ENCODE measurements at regions not wholly inside any gene's neighbourhood (a gene's known extent, or its start where the extent isn't known, plus 50 kb on each side); places are given as distances from the start of the nearest gene placed in this dataset.
"Not testable (repeated sequence)": the region's sequence is repeated elsewhere in the genome, so short reads cannot be mapped to it uniquely, and the experiment has no call there.

- no peak for DNase-seq
Measured at GRCh38 chr3:177249203-177249602, 51.9 kb upstream of the TBL1XR1 start.

DNA sequence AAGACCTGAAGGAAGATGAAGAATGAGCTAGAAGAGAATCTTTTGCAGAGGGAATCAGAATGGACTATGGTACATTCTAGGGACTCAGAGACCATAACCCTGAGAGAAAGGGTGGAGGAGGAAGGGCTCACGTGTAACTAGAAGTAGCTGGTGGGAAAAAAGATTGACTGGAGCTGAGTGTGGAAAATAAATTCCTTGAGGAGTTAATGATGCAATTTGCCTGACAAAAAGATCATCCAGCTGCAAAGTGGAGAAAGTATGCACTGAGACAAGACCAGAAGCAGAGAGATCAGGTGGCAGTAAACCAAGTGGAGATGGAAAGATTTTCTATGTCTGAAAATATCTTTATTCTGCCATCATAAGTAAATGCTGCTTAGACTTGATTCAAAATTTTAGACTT lies 52.9 kb upstream of the TBL1XR1 start:
- DNase-seq: peak; percentile 58

GRCh38 chr3:177251755-177252154 lies 54.5 kb upstream of the TBL1XR1 start:
- DNase-seq: no peak

DNA sequence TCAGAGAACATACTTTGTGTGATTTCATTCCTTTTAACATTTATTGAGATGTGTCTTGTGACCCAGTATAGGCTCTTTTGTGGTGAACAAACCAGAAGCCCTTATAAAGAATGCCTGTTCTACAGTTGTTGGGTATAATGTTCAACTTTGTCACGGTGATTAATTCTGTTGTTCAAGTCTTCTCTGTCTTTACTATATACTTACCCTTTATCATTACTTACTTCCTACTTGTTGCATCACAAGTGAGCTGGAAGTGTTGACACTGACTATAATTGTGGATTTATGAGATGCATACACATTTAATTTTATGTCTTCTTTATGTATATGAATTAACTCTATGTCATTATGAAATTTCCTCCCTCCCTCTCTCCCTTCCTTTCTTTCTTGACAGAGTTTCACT lies 59.7 kb upstream of the TBL1XR1 start:
- no peak for DNase-seq

DNA sequence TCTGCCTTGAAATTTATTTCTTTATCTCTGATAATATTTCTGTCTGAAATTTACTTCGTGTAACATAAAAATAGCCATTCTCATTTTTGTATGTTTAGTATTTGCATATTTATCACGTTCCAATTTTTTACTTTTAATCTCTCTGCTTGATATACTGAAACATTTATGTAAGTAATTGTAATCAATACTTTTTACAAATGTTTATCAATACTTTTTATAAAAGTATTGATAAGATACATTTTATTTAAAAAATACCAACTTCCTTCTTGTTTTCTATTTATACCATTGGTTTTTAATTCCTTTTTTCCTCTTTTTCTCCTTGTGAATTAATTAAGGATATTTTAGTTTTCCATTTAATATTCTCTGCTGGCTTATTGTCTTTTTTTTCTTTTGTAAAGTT lies 60.3 kb upstream of the TBL1XR1 start:
- no peak for DNase-seq

DNA sequence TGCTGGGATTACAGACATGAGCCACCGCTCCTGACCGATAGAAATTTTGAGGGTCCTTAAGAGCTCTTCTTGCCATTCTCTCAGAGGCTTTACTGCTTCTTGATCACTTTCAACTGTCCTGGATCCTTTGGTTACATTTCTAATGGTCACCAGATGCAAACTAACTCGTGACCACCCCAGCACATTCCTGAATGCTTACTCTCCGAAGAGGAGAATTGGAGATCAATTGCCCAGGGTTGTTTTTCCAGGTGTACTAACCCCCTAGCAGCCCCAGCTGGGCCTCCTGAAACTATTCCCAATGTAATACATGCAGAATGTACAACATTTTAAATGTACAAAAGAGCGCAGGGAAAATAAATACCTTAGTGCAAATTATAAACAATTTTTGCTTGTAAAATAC lies 65.1 kb upstream of the TBL1XR1 start:
- peak; percentile 26 for DNase-seq

DNA sequence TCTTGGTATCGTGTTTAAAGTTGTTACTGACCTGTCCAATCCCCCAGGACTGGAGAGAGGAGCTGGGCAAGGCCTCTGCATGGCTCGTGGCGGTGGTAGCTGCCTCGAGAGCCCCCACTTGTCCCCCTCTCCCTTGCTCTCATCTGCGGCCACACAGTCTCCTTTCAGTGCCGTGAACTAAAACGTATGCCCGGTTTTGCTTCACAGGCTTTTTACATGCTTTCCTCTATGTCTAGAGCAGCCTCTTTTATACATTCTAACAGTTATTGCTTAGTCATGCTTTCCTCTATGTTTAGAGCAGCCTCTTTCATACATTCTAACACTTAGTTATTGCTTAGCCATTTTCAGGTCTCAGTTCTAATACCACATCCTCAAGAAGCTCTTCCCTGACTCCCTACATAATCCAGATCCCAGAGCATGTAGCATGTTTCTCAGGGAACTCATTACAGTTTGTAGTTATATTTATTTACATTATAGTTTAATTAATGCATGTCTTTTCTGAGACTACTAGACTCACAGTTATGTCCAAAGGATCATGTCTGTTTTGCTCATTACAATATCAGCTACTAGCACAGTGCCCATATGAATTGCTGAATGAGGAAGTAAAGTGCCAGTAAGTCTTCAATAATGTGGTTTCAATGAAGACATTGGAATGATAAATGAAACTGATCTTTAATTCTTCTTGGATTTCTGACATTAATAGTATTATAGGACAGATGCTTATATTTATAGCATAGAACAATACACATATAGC lies 66.5 kb upstream of the TBL1XR1 start:
- DNase-seq: peak; percentile 29

DNA sequence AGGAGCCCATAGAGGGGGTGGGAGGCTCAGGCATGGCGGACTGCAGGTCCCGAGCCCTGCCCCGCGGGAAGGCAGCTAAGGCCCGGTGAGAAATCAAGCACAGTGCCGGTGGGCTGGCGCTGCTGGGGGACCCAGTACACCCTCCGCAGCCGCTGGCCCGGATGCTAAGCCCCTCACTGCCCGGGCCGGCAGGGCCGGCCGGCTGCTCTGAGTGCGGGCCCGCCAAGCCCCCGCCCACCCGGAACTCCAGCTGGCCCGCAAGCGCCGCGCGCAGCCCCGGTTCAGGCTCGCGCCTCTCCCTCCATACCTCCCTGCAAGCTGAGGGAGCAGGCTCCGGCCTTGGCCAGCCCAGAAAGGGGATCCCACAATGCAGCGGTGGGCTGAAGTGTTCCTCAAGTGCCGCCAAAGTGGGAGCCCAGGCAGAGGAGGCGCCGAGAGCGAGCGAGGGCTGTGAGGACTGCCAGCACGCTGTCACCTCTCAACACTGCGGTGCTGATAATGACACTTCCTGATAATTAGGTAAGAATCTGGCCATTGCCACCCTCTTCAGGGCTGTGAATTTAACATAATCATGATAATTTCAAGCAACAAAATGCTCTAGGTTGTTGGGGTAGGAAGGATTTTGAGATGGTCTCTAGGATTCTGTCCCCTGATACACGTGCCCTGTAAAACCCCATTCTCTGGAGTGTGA lies 74.7 kb upstream of the TBL1XR1 start:
- not testable (repeated sequence) for DNase-seq

DNA sequence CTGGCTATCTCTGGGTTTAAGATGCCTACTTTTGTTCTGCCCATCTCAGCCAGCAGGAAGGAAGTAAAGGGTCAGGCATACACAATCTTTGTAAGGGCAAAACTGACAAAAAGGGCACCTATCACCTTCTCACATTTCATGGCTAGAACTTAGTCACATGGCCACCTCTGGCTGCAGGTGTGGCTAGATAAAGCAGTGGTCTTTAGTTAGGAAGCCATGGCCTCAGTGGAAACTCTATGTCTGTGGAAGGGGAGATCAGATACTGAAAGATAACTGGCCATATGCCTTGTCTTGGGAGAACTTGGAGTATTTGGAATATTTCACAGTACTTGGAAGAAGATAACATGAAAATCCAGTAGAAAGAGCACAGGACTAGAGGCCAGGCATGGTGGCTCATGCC lies 80.7 kb upstream of the TBL1XR1 start:
- no peak for DNase-seq

- DNase-seq: no peak
Measured at GRCh38 chr3:177279118-177279815, 82.0 kb upstream of the TBL1XR1 start.

GRCh38 chr3:177281292-177282118 lies 84.2 kb upstream of the TBL1XR1 start:
- DNase-seq: no peak

- DNase-seq: no peak
Measured at GRCh38 chr3:177282119-177282655, 84.9 kb upstream of the TBL1XR1 start.

DNA sequence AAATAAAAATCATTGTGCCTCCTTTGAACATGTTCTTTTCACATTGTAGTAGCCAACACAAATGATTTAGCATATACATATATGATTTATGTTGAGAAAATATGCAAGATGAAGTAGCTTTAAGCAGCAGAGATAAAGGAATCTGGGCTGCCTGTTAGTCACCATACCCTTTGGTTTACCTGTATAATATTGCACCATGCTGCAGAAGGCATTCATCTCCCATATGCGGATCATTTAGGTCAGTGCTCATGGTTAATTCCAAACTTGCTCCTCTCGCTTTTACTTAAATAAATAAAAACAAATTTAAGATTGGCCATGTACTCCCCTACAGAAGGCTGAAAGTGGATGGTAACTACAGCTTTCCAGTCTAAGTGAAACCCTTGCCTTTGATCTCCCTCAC lies 86.7 kb upstream of the TBL1XR1 start:
- DNase-seq: no peak

DNA sequence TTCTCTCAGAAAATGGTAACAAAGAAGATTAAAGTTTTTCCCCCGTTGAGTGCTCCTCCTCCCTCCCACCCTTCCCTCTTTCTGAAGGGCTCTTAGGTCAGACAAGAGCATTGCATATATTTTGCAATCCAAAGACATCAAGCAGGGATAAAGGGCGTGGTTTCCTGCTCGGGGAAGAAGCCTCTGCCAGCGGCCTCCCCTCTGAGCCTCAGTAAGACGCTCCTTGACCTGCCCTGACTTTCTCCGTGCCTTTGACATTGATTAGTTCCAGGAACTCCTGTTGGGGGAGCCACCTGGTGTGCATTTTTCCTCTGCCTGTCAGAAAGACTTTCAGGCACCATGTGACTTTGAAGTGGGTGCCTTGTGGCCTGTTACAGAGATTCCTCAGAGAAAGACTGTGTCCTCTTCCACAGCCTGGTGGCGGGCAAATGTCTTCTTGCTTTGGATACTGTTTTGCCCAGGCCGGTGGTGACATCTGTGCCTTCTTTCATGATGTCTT lies 87.2 kb upstream of the TBL1XR1 start:
- no peak for DNase-seq

GRCh38 chr3:177286034-177286433 lies 88.8 kb upstream of the TBL1XR1 start:
- DNase-seq: no peak

GRCh38 chr3:177287231-177287630 lies 89.9 kb upstream of the TBL1XR1 start:
- DNase-seq: no peak

- no peak for DNase-seq
Measured at GRCh38 chr3:177290633-177291032, 93.4 kb upstream of the TBL1XR1 start.

DNA sequence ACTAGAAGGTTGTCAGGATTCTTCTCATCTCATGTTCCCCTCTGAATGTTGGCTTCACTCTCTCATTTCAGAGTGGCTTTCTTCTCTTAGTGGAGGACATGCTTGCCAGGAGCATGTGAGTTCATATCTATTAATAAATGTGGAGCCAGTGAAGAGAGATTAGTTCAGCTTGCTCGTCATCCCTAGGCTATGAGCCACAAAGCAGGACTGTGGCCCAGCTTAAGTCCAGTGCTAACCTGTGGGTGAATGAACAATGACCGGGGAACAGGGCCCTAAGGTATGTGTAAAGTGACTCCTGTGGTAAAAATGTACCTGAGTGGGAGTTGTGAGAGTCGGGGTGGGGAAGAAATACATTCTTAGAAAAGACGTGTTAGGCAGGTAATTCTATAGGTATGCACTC lies 96.9 kb upstream of the TBL1XR1 start:
- peak; percentile 82 for DNase-seq

- DNase-seq: no peak
Measured at GRCh38 chr3:177295116-177295515, 97.8 kb upstream of the TBL1XR1 start.

DNA sequence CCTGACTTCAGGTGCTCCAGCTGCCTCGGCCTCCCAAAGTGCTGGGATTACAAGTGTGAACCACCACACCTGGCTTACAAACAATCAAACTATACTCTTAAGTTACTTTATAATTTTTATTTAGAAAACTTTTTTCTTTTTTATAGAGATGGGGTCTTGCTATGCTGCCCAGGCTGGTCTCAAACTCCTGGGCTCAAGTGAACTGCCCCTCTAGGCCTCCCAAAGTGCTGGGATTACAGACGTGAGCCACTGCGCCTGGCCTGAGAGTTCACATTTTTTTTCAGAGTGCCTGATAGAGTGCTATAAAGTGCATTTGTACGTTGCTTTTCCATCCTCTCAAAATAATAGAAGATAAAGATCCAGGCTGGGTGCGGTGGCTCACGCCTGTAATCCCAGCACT lies 102.0 kb upstream of the TBL1XR1 start:
- no peak for DNase-seq

- no peak for DNase-seq
Measured at GRCh38 chr3:177300039-177300833, 103.0 kb upstream of the TBL1XR1 start.
